Skeletal muscle cell (primary cell): ENCODE measurements at regions not wholly inside any gene's neighbourhood (a gene's known extent, or its start where the extent isn't known, plus 50 kb on each side); places are given as distances from the start of the nearest gene placed in this dataset.
A peak's percentile ranks its signal among the peaks of the same experiment; 100 is the strongest.
"Not testable (repeated sequence)": the region's sequence is repeated elsewhere in the genome, so short reads cannot be mapped to it uniquely, and the experiment has no call there.

ENCODE experiments used
- DNase-seq: peaks from one replicate; pipeline ENCODE4 v3.0.0-alpha.2; 2010; ENCODE audit warnings: low read depth
- H3K4me3 ChIP-seq: 2 replicates; pipeline ENCODE4 v1.5.1; 2011; ENCODE audit warnings: low read depth, mild to moderate bottlenecking, control low read depth, low read length, moderate library complexity

DNA sequence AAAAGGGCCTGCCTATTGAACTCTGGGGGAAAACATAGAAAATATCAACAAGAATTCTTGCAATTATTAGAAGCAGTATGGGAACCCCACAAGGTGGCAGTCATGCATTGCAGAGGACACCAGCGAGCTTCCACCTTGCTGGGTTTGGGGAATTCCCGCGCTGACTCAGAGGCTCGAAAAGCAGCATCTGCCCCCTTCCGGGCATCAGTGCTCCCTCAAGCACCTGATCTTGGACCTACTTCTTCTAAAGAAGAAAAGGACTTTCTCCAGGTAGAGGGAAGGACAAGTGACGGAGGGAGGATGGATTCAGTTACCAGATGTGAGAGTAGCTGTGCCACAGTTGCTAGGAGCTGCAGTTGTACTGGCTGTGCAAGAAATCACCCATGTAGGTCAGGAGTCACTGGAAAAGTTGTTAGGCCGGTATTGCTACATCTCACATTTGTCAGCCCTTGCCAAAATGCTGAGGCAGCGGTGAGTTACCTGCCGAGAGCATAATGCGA lies 415.7 kb downstream of the DIRAS2 start:
- peak; percentile 8 for DNase-seq
- H3K4me3 ChIP-seq, result not testable (repeated sequence)

- not testable (repeated sequence) for H3K4me3 ChIP-seq, DNase-seq
These were observed 409.5 kb downstream of the DIRAS2 start for GRCh38 chr9:90233081-90233480.

DNA sequence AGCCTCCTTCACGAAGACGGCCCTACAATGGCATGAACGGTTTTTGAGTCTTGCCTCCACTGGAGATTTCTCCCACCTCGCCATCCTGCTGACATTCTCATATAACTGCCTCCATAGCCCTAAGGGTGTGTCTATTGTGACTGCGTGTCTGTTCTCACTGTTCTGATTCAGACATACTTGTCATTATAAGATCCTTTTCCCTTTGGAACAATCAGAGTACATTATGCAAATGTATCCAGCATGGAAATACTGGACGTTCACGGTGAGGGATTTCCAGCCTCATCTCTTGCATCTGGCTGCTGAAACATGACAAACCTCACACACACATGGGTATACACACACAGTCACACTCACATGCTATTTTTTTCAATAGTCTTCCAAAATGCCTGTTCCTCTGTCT lies 402.1 kb downstream of the DIRAS2 start:
- DNase-seq, result no peak
- no peak overlapping the region for H3K4me3 ChIP-seq

DNA sequence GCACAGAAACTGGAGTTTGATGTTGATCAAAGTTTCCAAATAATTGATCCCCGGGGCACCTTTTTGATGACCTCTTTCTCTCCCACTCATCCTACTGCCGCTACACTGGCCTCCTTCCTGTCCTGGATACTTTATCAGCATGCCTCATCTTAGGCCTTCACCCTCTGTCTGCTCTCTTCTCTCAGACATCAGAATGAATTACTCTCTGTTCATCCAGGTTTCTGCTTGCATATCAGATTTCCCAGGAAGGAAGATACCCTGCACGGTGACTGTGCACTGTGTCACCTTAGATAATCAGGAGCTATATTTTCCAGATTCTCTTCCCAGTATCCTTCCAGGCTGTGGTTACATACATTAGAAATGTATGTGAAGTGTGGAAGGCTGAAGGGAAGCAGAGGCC lies 397.0 kb downstream of the DIRAS2 start:
- H3K4me3 ChIP-seq, result no peak overlapping the region
- DNase-seq, result no peak

DNA sequence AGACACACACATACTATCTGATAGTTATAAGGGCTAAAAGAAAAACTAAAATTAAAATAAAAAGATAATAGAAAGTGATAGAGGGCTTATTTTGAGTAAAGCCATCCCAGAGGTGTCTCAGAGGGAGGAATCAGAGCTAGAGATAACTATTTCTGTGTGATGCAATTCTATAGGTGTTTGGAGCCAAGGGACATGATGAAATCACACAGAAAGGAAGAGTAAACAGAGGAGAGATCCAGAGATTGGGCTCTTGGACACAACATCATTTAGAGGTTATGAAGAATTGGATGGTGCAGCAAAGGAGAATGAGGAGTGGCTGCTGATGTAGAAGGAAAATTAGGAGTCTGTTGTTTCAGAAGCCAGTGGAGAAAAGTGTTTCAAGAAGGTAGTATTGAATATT lies 393.5 kb downstream of the DIRAS2 start:
- no peak for DNase-seq
- H3K4me3 ChIP-seq, result no peak overlapping the region

DNA sequence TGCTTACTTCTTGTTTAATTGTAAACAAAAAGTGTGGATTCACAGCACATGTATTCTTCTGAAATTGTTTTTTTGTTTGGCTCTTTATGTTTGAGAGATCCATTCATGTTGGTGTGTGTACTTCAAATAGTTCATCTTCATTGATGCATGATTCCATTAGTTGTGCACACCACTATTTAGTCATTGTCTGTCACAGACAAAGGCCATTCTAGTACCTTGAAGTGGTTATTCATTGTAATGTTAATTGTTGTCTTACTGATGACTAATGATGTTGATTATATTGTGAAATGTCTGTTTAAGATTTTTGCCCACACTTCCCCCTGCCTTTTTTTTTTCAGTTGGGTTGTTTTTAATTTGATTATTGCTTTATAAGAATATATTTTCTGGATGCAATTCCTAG lies 391.3 kb downstream of the DIRAS2 start:
- H3K4me3 ChIP-seq, result no peak overlapping the region
- DNase-seq, result no peak

GRCh38 chr9:90256345-90256744 lies 386.3 kb downstream of the DIRAS2 start:
- DNase-seq, result no peak
- H3K4me3 ChIP-seq, result no peak overlapping the region

GRCh38 chr9:90259311-90260246 lies 383.0 kb downstream of the DIRAS2 start:
- no peak for DNase-seq
- no peak overlapping the region for H3K4me3 ChIP-seq

- no peak for DNase-seq
- H3K4me3 ChIP-seq, result no peak overlapping the region
These were observed 380.9 kb downstream of the DIRAS2 start for GRCh38 chr9:90261698-90262097.

- H3K4me3 ChIP-seq, result no peak overlapping the region
- DNase-seq, result no peak
These were observed 374.0 kb downstream of the DIRAS2 start for GRCh38 chr9:90268613-90269012.

GRCh38 chr9:90271707-90272106 lies 370.9 kb downstream of the DIRAS2 start:
- H3K4me3 ChIP-seq, result no peak overlapping the region
- no peak for DNase-seq

GRCh38 chr9:90274725-90275124 lies 367.9 kb downstream of the DIRAS2 start:
- no peak for DNase-seq
- no peak overlapping the region for H3K4me3 ChIP-seq

- DNase-seq, result no peak
- no peak overlapping the region for H3K4me3 ChIP-seq
These were observed 356.7 kb downstream of the DIRAS2 start for GRCh38 chr9:90285946-90286345.

DNA sequence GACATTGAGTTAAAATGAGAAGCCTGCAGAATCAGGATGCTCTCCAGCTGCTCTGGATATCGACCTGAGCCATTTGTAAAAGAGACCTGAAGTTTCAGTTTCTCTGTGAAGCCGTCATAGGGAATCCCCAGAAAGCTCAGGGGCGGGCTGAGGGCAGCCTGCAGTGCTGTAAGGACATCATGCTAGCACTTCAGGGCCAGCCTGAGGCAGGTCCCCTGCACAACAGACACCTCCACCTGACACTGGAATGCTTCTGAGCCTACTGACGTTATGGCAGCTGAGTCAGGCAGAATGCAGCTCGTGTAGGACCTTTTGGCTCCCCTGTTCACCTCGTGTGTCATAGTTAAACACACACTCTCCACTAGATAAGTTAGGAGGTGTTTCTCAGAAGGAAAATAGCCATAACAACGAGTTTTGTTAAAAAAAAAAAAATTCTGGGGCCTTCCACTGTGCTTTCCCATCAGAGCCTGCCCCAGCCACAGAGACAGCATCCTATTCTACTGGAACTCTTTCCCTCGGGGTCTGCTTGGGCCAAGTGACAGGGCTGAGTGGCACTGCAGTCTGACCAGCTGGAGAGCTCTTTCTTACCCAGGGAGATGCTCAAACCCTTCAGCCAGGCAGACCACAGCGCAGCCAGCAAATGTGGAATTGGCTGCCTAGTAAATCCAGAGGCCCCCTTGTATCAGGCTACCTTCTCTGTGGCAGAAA lies 354.9 kb downstream of the DIRAS2 start:
- DNase-seq, result no peak
- no peak overlapping the region for H3K4me3 ChIP-seq

DNA sequence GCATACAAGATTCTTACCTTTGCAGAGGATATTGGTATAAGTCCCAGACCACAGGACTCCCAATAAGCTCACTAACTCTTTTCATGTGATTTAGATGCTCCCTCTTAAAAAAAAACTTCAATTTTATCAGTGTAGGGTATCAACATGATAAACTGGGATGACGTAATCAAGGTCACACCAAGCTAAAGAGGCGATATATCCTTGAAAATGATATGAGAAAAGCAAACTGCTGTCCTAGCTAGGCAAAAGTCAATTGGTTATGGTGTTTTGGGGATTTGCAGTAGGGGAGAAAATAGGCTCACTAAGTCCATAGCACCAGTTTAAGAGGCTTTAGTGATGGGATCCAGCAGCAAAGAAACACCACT lies 354.4 kb downstream of the DIRAS2 start:
- no peak for DNase-seq
- H3K4me3 ChIP-seq, result no peak overlapping the region

- H3K4me3 ChIP-seq, result no peak overlapping the region
- DNase-seq, result no peak
These were observed 351.7 kb downstream of the DIRAS2 start for GRCh38 chr9:90290716-90291485.

- no peak overlapping the region for H3K4me3 ChIP-seq
- DNase-seq, result no peak
These were observed 346.1 kb downstream of the DIRAS2 start for GRCh38 chr9:90296539-90296938.

DNA sequence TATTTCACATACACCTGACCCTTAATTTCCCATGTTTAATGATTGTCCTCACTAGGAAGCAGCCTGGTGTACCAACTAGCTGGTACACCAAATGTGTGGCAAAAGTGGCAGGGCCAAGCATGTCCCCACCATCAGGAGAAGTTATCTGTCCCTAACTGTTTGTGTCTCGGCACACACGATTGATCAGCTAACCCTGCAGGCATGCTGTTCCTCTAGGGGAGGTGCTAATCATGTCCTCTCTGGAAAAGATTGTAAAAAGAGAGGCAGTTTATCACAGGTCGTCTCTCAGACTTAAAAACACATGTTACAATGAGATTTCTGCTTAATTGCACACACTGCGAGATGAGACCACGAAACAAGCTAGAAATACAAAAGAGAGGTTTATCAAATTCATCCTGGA lies 342.7 kb downstream of the DIRAS2 start:
- H3K4me3 ChIP-seq, result no peak overlapping the region
- DNase-seq, result no peak

GRCh38 chr9:90300611-90301276 lies 341.9 kb downstream of the DIRAS2 start:
- no peak for DNase-seq

More at GRCh38 chr9:90300611-90301276, 341.9 kb downstream of the DIRAS2 start:
- H3K4me3 ChIP-seq, result no peak overlapping the region
